Globus pallidus (tissue), 1 donor: ENCODE measurements at regions not wholly inside any gene's neighbourhood (a gene's known extent, or its start where the extent isn't known, plus 50 kb on each side); places are given as distances from the start of the nearest gene placed in this dataset.
"Not testable (repeated sequence)": the region's sequence is repeated elsewhere in the genome, so short reads cannot be mapped to it uniquely, and the experiment has no call there.

Experiments used
- DNase-seq: peaks from one replicate; pipeline ENCODE4 v3.0.0-alpha.2; 2015; ENCODE audit warnings: low spot score

- no peak for DNase-seq
Observed at GRCh38 chr1:103469801-103470200, 55.7 kb upstream of the RNPC3 start.

GRCh38 chr1:103467100-103467499 is 58.4 kb upstream of the RNPC3 start:
- DNase-seq = no peak

GRCh38 chr1:103461161-103462105 is 64.1 kb upstream of the RNPC3 start:
- DNase-seq = peak; percentile 7

GRCh38 chr1:103460511-103460910 is 65.0 kb upstream of the RNPC3 start:
- DNase-seq = no peak

- peak; percentile 15 for DNase-seq
Observed at GRCh38 chr1:103459346-103459745, 66.2 kb upstream of the RNPC3 start.

GRCh38 chr1:103457886-103458455 is 67.5 kb upstream of the RNPC3 start:
- DNase-seq = no peak

GRCh38 chr1:103448560-103448959 is 76.9 kb upstream of the RNPC3 start:
- no peak for DNase-seq

- DNase-seq = no peak
Observed at GRCh38 chr1:103447471-103447870, 78.0 kb upstream of the RNPC3 start.

GRCh38 chr1:103441342-103441741 is 84.2 kb upstream of the RNPC3 start:
- no peak for DNase-seq

GRCh38 chr1:103436568-103437100 is 88.9 kb upstream of the RNPC3 start:
- DNase-seq = not testable (repeated sequence)

GRCh38 chr1:103435443-103435842 is 90.1 kb upstream of the RNPC3 start:
- DNase-seq = no peak

GRCh38 chr1:103424650-103425049 is 100.8 kb upstream of the RNPC3 start:
- DNase-seq = no peak

GRCh38 chr1:103416681-103417286 is 108.7 kb upstream of the RNPC3 start:
- no peak for DNase-seq

- DNase-seq = no peak
Observed at GRCh38 chr1:103387898-103388297, 137.6 kb upstream of the RNPC3 start.

- no peak for DNase-seq
Observed at GRCh38 chr1:103373991-103374390, 151.5 kb upstream of the RNPC3 start.

- DNase-seq = no peak
Observed at GRCh38 chr1:103372866-103373265, 152.6 kb upstream of the RNPC3 start.

GRCh38 chr1:103371234-103371633 is 154.3 kb upstream of the RNPC3 start:
- DNase-seq = no peak

- DNase-seq = no peak
Observed at GRCh38 chr1:103367186-103367585, 158.3 kb upstream of the RNPC3 start.

- no peak for DNase-seq
Observed at GRCh38 chr1:103365860-103366569, 159.5 kb upstream of the RNPC3 start.

GRCh38 chr1:103363008-103363365 is 162.5 kb upstream of the RNPC3 start:
- no peak for DNase-seq

- no peak for DNase-seq
Observed at GRCh38 chr1:103362348-103363007, 163.0 kb upstream of the RNPC3 start.

- DNase-seq = no peak
Observed at GRCh38 chr1:103353391-103353790, 172.1 kb upstream of the RNPC3 start.
